Transverse colon (tissue), 4 donors: ENCODE measurements at regions not wholly inside any gene's neighbourhood (a gene's known extent, or its start where the extent isn't known, plus 50 kb on each side); places are given as distances from the start of the nearest gene placed in this dataset.

ENCODE experiments used
- CTCF ChIP-seq, 5 experiments: fragments of 200-600 bp in 3 of 5; fragments of 450-650 bp in 2 of 5; sonication (generic) in 3 of 5; IDR thresholded peaks; 1 replicate in 2 of 5; 2 replicates in 3 of 5; pipeline ENCODE4 v1.5.1; 2016 to 2017; ENCODE audit warnings: antibody characterized with exemption in 5 of 5, inconsistent platforms in 3 of 5, mild to moderate bottlenecking in 2 of 5, moderate library complexity in 1 of 5
- EP300 ChIP-seq: sonication (generic); formaldehyde crosslinking; IDR thresholded peaks from one replicate; pipeline ENCODE4 v1.6.1; 2017; ENCODE audit warnings: antibody characterized with exemption, low read depth
- POLR2A ChIP-seq: fragments of 450-650 bp; IDR thresholded peaks from one replicate; pipeline ENCODE4 v1.6.1; 2016; ENCODE audit warnings: antibody characterized with exemption, mild to moderate bottlenecking, moderate library complexity
- POLR2AphosphoS5 ChIP-seq, 3 donors: sonication (generic); formaldehyde crosslinking; IDR thresholded peaks; one replicate each; pipeline ENCODE4 v1.6.1; 2016; ENCODE audit warnings: antibody characterized with exemption in 3 of 3

DNA sequence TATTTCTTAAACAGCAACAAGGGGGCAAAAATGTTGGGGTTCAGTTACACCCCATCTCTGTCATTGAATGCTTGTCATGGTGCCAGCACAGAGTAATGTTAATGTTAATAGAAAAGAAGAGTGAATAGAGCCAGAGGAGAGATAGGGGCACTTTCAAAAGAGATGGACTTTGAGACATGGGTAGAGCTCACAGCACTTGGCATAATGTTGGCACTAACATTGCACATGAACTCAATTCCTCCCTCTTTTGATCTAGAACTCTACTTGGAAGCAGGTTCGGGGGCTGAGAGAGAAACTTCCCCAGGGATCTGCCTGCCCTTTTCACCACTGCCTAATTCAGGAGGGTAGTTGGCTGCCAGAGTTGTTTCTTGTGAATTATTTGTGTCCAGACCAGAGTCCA lies 188.0 kb upstream of the ADRA1D start:
- TF ChIP-seq CTCF (IDR thresholded peaks at IDR 0.05) (no peak), EP300 (no peak), POLR2AphosphoS5 (IDR thresholded peaks at IDR 0.05) (no peak), POLR2A (no peak)
